WTC11 (cell line): ENCODE measurements at regions not wholly inside any gene's neighbourhood (a gene's known extent, or its start where the extent isn't known, plus 50 kb on each side); places are given as distances from the start of the nearest gene placed in this dataset.

Experiments used
- ATAC-seq: fragments of 200-7000 bp; cut with Tn5 transposase; 2 replicates; pipeline ENCODE4 v1.10.0; 2021; ENCODE audit warnings: mild to moderate bottlenecking, moderate library complexity
- CTCF ChIA-PET: fragments of 300-600 bp; sonication (Branson Sonifier 250); formaldehyde crosslinking; loops from one replicate; lab custom pipeline; 2021; ENCODE audit warnings: antibody characterized with exemption; lab: Charles Lee
- POLR2A ChIA-PET: fragments of 350-600 bp; sonication (Branson Sonifier 250); formaldehyde crosslinking; loops from one replicate; lab custom pipeline; 2021; ENCODE audit warnings: antibody characterized with exemption; lab: Charles Lee
- DNase-seq: peaks from one replicate; pipeline ENCODE4 v3.0.0; 2021; ENCODE audit warnings: low spot score
- H3K27ac Mint-ChIP-seq: 2 replicates; pipeline ENCODE4 v1.8.0; 2021; ENCODE audit warnings: mixed read lengths
- H3K27me3 Mint-ChIP-seq: 2 replicates; pipeline ENCODE4 v1.8.0; 2021; ENCODE audit warnings: low read depth, mild to moderate bottlenecking, moderate library complexity, mixed read lengths
- H3K36me3 Mint-ChIP-seq: 2 replicates; pipeline ENCODE4 v1.8.0; 2021; ENCODE audit warnings: mixed read lengths
- H3K4me1 Mint-ChIP-seq: 2 replicates; pipeline ENCODE4 v1.8.0; 2022; ENCODE audit warnings: mixed read lengths
- H3K4me3 Mint-ChIP-seq: 2 replicates; pipeline ENCODE4 v1.8.0; 2021; ENCODE audit warnings: mild to moderate bottlenecking, moderate library complexity, mixed read lengths
- H3K9me3 Mint-ChIP-seq: 2 replicates; pipeline ENCODE4 v1.8.0; 2021; ENCODE audit warnings: mixed read lengths
- ELF4 ChIP-seq: sonication (generic); formaldehyde crosslinking; IDR thresholded peaks from 2 replicates; pipeline ENCODE4 v1.8.1; 2022; ENCODE audit warnings: low read depth, mild to moderate bottlenecking, moderate library complexity, missing genetic modification reagents
- ETV6 ChIP-seq: sonication (generic); formaldehyde crosslinking; IDR thresholded peaks from 2 replicates; pipeline ENCODE4 v1.8.1; 2022; ENCODE audit warnings: mild to moderate bottlenecking, missing genetic modification reagents
- GABPB1 ChIP-seq: sonication (generic); formaldehyde crosslinking; IDR thresholded peaks from 2 replicates; pipeline ENCODE4 v1.8.1; 2023; ENCODE audit warnings: mild to moderate bottlenecking, missing genetic modification reagents
- NFATC4 ChIP-seq: fragments of 250-450 bp; sonication (Bioruptor Pico); IDR thresholded peaks from 2 replicates; pipeline ENCODE4 v1.9.0; 2021; ENCODE audit warnings: mild to moderate bottlenecking
- NR2C2 ChIP-seq: sonication (generic); formaldehyde crosslinking; IDR thresholded peaks from 2 replicates; pipeline ENCODE4 v1.8.0; 2022; ENCODE audit warnings: mild to moderate bottlenecking, missing genetic modification reagents
- NR3C1 ChIP-seq: sonication (generic); formaldehyde crosslinking; conservative IDR thresholded peaks from 2 replicates; pipeline ENCODE4 v1.8.1; 2023; ENCODE audit warnings: low read depth, mild to moderate bottlenecking, missing genetic modification reagents
- ZBTB21 ChIP-seq: sonication (generic); formaldehyde crosslinking; IDR thresholded peaks from 2 replicates; pipeline ENCODE4 v1.8.1; 2023; ENCODE audit warnings: mild to moderate bottlenecking, missing genetic modification reagents, borderline replicate concordance
- ZNF263 ChIP-seq: sonication (generic); formaldehyde crosslinking; IDR thresholded peaks from 2 replicates; pipeline ENCODE4 v1.8.1; 2022; ENCODE audit warnings: low read depth, mild to moderate bottlenecking, moderate library complexity, missing genetic modification reagents
- TF ChIP-seq, protein P1 (sequence below): sonication (generic); formaldehyde crosslinking; IDR thresholded peaks from 2 replicates; pipeline ENCODE4 v1.8.0; 2022; ENCODE audit warnings: mild to moderate bottlenecking, missing genetic modification reagents
- TF ChIP-seq, protein P2 (sequence below): fragments of 250-450 bp; sonication (Bioruptor Pico); conservative IDR thresholded peaks from 2 replicates; pipeline ENCODE4 v1.9.0; 2021; ENCODE audit warnings: mild to moderate bottlenecking
- TF ChIP-seq, protein P3 (sequence below): sonication (generic); formaldehyde crosslinking; IDR thresholded peaks from 2 replicates; pipeline ENCODE4 v1.8.1; 2023; ENCODE audit warnings: mild to moderate bottlenecking, missing genetic modification reagents, moderate library complexity
- TF ChIP-seq, protein P4 (sequence below): sonication (generic); formaldehyde crosslinking; IDR thresholded peaks from 2 replicates; pipeline ENCODE4 v1.8.1; 2023; ENCODE audit warnings: mild to moderate bottlenecking, missing genetic modification reagents, moderate library complexity
- TF ChIP-seq, protein P5 (sequence below): fragments of 250-450 bp; sonication (Bioruptor Pico); IDR thresholded peaks from 2 replicates; pipeline ENCODE4 v1.9.0; 2021; ENCODE audit warnings: moderate library complexity, mild to moderate bottlenecking, inconsistent platforms, borderline replicate concordance
- TF ChIP-seq, protein P6 (sequence below): sonication (generic); formaldehyde crosslinking; IDR thresholded peaks from 2 replicates; pipeline ENCODE4 v1.8.1; 2023; ENCODE audit warnings: mild to moderate bottlenecking, missing genetic modification reagents
- TF ChIP-seq, protein P7 (sequence below): sonication (generic); formaldehyde crosslinking; IDR thresholded peaks from 2 replicates; pipeline ENCODE4 v1.8.1; 2023; ENCODE audit warnings: mild to moderate bottlenecking, missing genetic modification reagents, borderline replicate concordance
- TF ChIP-seq, protein P8 (sequence below): sonication (generic); formaldehyde crosslinking; IDR thresholded peaks from 2 replicates; pipeline ENCODE4 v1.8.0; 2023; ENCODE audit warnings: mild to moderate bottlenecking, missing genetic modification reagents
- TF ChIP-seq, protein P9 (sequence below): sonication (generic); formaldehyde crosslinking; IDR thresholded peaks from 2 replicates; pipeline ENCODE4 v1.8.1; 2022; ENCODE audit warnings: low read depth, mild to moderate bottlenecking, moderate library complexity, missing genetic modification reagents, borderline replicate concordance

DNA sequence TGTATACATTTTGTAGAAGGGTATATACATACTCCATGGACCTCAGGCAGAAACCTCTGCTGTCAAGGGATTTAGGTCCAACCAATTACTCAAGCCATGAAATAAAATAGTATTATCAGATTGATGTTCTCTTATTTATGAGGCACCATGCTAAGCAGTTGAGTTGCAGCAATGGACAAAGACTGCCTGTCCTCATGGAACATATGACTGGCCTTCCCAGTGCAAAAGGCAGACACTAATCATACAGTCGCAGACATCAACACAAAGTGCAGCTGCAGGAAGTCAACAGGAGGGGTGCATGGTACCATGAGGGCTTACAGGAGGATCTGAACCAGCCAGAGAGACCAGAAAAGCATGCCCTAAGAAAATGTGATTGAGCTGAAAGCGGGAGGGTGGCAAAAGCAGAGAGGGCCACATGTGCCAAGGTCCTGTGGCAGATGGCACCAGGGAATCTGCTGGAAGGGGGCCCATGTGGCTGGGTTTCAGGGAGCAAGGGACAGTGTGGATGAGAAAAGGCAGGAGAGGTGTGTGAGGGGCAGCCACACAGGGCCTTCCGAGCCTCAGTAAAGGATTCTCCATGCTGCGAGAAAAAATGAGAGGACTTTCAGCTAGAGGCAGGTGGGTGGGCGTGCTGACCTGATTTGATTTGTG is 61.4 kb upstream of the RNF152 start:
- POLR2A ChIA-PET, result no interaction called here

DNA sequence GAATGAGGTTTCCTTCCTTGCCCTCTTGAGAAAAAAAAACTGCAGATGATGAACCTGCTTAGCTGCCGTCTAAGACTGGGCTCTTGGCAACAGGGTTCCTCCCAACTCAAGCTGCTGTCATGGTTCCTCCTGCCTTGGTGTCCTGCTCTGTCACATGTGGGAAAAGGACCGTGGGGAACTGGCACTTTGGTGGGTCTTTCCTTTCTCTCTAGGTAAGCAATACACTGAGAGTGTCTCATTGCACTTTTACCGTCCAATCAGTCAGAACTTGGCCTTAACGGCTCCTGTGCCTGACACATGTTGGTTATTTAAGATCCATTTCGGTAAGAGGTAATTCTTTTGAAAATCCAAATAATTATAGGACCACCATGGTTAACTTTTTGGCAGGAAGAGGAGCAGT is 60.8 kb upstream of the RNF152 start:
- Mint-ChIP-seq H3K27ac (no peak overlapping the region), H3K27me3 (no peaks in the 10 kb centered on the region; the same call in 1 of the 2 replicates), H3K4me3 (no peak overlapping the region), H3K36me3 (no peaks in the 10 kb centered on the region), H3K9me3 (no peaks in the 10 kb centered on the region), H3K4me1 (peaks cover 23% of the 10 kb centered on the region)
- ChIA-PET POLR2A (no interaction called here), CTCF (no interaction called here)
- ATAC-seq (no peak), DNase-seq (no peak)
- no peak for TF ChIP-seq ZBTB21 (CRISPR knock-in tag)
- TF ChIP-seq, protein P1, sequence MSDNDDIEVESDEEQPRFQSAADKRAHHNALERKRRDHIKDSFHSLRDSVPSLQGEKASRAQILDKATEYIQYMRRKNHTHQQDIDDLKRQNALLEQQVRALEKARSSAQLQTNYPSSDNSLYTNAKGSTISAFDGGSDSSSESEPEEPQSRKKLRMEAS (CRISPR knock-in tag), result no peak
- TF ChIP-seq, protein P2, sequence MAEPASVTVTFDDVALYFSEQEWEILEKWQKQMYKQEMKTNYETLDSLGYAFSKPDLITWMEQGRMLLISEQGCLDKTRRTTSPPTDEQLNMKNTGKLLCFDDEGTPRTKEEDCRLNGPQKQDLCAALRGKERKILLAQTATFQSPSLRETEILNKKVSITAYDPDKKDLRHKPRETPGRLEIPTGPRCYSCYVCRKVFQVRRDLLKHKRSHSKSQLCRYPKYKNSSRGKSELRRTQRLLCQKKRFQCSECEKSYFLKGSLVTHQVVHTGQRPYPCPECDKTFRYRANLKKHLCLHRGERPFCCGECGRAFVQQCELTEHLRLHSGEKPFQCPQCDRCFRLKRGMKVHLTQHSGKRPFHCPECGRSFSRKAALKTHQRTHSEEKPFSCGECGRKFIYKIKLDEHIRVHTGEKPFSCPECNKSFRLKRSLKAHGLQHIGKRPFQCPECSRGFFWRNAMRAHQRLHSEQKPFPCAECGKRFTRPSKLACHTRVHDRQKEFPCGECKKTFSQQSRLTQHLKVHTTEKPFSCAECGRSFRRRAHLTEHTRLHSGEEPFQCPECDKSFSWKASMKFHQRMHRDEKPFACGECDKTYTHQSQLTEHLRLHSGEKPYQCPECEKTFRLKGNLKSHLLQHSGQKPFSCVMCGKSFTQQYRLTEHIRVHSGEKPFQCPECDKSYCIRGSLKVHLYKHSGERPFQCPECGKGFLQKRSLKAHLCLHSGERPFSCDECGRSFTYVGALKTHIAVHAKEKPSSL (CRISPR knock-in tag), result no peak
- TF ChIP-seq, protein P3, sequence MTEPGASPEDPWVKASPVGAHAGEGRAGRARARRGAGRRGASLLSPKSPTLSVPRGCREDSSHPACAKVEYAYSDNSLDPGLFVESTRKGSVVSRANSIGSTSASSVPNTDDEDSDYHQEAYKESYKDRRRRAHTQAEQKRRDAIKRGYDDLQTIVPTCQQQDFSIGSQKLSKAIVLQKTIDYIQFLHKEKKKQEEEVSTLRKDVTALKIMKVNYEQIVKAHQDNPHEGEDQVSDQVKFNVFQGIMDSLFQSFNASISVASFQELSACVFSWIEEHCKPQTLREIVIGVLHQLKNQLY (CRISPR knock-in tag), result no peak
- TF ChIP-seq, protein P4, sequence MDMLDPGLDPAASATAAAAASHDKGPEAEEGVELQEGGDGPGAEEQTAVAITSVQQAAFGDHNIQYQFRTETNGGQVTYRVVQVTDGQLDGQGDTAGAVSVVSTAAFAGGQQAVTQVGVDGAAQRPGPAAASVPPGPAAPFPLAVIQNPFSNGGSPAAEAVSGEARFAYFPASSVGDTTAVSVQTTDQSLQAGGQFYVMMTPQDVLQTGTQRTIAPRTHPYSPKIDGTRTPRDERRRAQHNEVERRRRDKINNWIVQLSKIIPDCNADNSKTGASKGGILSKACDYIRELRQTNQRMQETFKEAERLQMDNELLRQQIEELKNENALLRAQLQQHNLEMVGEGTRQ (CRISPR knock-in tag), result no peak
- TF ChIP-seq, protein P5, sequence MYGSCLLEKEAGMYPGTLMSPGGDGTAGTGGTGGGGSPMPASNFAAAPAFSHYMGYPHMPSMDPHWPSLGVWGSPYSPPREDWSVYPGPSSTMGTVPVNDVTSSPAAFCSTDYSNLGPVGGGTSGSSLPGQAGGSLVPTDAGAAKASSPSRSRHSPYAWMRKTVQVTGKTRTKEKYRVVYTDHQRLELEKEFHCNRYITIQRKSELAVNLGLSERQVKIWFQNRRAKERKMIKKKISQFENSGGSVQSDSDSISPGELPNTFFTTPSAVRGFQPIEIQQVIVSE (CRISPR knock-in tag), result no peak
- TF ChIP-seq GABPB1 (CRISPR knock-in tag), result no peak
- no peak for TF ChIP-seq NR2C2 (CRISPR knock-in tag)
- no peak for TF ChIP-seq NR3C1 (CRISPR knock-in tag)
- TF ChIP-seq, protein P6, sequence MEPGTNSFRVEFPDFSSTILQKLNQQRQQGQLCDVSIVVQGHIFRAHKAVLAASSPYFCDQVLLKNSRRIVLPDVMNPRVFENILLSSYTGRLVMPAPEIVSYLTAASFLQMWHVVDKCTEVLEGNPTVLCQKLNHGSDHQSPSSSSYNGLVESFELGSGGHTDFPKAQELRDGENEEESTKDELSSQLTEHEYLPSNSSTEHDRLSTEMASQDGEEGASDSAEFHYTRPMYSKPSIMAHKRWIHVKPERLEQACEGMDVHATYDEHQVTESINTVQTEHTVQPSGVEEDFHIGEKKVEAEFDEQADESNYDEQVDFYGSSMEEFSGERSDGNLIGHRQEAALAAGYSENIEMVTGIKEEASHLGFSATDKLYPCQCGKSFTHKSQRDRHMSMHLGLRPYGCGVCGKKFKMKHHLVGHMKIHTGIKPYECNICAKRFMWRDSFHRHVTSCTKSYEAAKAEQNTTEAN (CRISPR knock-in tag), result no peak
- TF ChIP-seq, protein P7, sequence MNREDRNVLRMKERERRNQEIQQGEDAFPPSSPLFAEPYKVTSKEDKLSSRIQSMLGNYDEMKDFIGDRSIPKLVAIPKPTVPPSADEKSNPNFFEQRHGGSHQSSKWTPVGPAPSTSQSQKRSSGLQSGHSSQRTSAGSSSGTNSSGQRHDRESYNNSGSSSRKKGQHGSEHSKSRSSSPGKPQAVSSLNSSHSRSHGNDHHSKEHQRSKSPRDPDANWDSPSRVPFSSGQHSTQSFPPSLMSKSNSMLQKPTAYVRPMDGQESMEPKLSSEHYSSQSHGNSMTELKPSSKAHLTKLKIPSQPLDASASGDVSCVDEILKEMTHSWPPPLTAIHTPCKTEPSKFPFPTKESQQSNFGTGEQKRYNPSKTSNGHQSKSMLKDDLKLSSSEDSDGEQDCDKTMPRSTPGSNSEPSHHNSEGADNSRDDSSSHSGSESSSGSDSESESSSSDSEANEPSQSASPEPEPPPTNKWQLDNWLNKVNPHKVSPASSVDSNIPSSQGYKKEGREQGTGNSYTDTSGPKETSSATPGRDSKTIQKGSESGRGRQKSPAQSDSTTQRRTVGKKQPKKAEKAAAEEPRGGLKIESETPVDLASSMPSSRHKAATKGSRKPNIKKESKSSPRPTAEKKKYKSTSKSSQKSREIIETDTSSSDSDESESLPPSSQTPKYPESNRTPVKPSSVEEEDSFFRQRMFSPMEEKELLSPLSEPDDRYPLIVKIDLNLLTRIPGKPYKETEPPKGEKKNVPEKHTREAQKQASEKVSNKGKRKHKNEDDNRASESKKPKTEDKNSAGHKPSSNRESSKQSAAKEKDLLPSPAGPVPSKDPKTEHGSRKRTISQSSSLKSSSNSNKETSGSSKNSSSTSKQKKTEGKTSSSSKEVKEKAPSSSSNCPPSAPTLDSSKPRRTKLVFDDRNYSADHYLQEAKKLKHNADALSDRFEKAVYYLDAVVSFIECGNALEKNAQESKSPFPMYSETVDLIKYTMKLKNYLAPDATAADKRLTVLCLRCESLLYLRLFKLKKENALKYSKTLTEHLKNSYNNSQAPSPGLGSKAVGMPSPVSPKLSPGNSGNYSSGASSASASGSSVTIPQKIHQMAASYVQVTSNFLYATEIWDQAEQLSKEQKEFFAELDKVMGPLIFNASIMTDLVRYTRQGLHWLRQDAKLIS, result no peak
- no peak for TF ChIP-seq NFATC4

More for the DNA sequence above, 61.4 kb upstream of the RNF152 start:
- ATAC-seq (no peak), DNase-seq (no peak)
- Mint-ChIP-seq H3K36me3 (no peaks in the 10 kb centered on the region), H3K9me3 (no peaks in the 10 kb centered on the region), H3K4me3 (no peak overlapping the region), H3K27ac (no peak overlapping the region), H3K4me1 (peaks cover 21% of the 10 kb centered on the region), H3K27me3 (no peaks in the 10 kb centered on the region; the same call in 1 of the 2 replicates)
- CTCF ChIA-PET, result interaction anchor here (1.5 kb wide), 1 partner anchor 63 kb away, joined by 4 read pairs; no protein-coding TSS in a partner anchor
- TF ChIP-seq ELF4 (no peak), GABPB1 (CRISPR knock-in tag) (no peak), NFATC4 (no peak), ETV6 (CRISPR knock-in tag) (no peak), ZNF263 (CRISPR knock-in tag) (no peak)
- TF ChIP-seq, protein P8, sequence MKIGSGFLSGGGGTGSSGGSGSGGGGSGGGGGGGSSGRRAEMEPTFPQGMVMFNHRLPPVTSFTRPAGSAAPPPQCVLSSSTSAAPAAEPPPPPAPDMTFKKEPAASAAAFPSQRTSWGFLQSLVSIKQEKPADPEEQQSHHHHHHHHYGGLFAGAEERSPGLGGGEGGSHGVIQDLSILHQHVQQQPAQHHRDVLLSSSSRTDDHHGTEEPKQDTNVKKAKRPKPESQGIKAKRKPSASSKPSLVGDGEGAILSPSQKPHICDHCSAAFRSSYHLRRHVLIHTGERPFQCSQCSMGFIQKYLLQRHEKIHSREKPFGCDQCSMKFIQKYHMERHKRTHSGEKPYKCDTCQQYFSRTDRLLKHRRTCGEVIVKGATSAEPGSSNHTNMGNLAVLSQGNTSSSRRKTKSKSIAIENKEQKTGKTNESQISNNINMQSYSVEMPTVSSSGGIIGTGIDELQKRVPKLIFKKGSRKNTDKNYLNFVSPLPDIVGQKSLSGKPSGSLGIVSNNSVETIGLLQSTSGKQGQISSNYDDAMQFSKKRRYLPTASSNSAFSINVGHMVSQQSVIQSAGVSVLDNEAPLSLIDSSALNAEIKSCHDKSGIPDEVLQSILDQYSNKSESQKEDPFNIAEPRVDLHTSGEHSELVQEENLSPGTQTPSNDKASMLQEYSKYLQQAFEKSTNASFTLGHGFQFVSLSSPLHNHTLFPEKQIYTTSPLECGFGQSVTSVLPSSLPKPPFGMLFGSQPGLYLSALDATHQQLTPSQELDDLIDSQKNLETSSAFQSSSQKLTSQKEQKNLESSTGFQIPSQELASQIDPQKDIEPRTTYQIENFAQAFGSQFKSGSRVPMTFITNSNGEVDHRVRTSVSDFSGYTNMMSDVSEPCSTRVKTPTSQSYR (CRISPR knock-in tag), result no peak
- TF ChIP-seq, protein P3 (CRISPR knock-in tag), result no peak
- TF ChIP-seq, protein P9, sequence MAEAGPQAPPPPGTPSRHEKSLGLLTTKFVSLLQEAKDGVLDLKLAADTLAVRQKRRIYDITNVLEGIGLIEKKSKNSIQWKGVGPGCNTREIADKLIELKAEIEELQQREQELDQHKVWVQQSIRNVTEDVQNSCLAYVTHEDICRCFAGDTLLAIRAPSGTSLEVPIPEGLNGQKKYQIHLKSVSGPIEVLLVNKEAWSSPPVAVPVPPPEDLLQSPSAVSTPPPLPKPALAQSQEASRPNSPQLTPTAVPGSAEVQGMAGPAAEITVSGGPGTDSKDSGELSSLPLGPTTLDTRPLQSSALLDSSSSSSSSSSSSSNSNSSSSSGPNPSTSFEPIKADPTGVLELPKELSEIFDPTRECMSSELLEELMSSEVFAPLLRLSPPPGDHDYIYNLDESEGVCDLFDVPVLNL (CRISPR knock-in tag), result no peak
